ENCODE measurements at regions not wholly inside any gene's neighbourhood (a gene's known extent, or its start where the extent isn't known, plus 50 kb on each side); places are given as distances from the start of the nearest gene placed in this dataset.
"Not testable (repeated sequence)": the region's sequence is repeated elsewhere in the genome, so short reads cannot be mapped to it uniquely, and the experiment has no call there.

- not testable (repeated sequence) for DNase-seq (ENCODE audit: low spot score); H3K4me1 Mint-ChIP-seq (ENCODE audit: low read depth); H3K4me3 Mint-ChIP-seq; H3K9me3 Mint-ChIP-seq; H3K36me3 Mint-ChIP-seq (ENCODE audit: low read depth); H3K27ac Mint-ChIP-seq; H3K27me3 Mint-ChIP-seq (ENCODE audit: low read depth)
Measured at GRCh38 chr5:34193804-34194203, 150.8 kb upstream of the C1QTNF3 start.

- H3K36me3 Mint-ChIP-seq (ENCODE audit: low read depth); DNase-seq (ENCODE audit: low spot score); H3K4me1 Mint-ChIP-seq (ENCODE audit: low read depth); H3K4me3 Mint-ChIP-seq; H3K27ac Mint-ChIP-seq; H3K9me3 Mint-ChIP-seq; H3K27me3 Mint-ChIP-seq (ENCODE audit: low read depth): not testable (repeated sequence)
Measured at GRCh38 chr5:34196091-34196490, 153.1 kb upstream of the C1QTNF3 start.

- H3K9me3 Mint-ChIP-seq; H3K27ac Mint-ChIP-seq; H3K4me3 Mint-ChIP-seq; DNase-seq (ENCODE audit: low spot score); H3K36me3 Mint-ChIP-seq (ENCODE audit: low read depth); H3K4me1 Mint-ChIP-seq (ENCODE audit: low read depth); H3K27me3 Mint-ChIP-seq (ENCODE audit: low read depth): not testable (repeated sequence)
Measured at GRCh38 chr5:34205347-34205746, 162.3 kb upstream of the C1QTNF3 start.

- not testable (repeated sequence) for H3K9me3 Mint-ChIP-seq; H3K27me3 Mint-ChIP-seq (ENCODE audit: low read depth); H3K36me3 Mint-ChIP-seq (ENCODE audit: low read depth); DNase-seq (ENCODE audit: low spot score); H3K4me1 Mint-ChIP-seq (ENCODE audit: low read depth); H3K4me3 Mint-ChIP-seq; H3K27ac Mint-ChIP-seq
Measured at GRCh38 chr5:34217386-34217785, 174.4 kb upstream of the C1QTNF3 start.

GRCh38 chr5:34221329-34222073, 178.5 kb upstream of the C1QTNF3 start:
- H3K36me3 Mint-ChIP-seq (ENCODE audit: low read depth); DNase-seq (ENCODE audit: low spot score); H3K27ac Mint-ChIP-seq; H3K27me3 Mint-ChIP-seq (ENCODE audit: low read depth); H3K4me3 Mint-ChIP-seq; H3K4me1 Mint-ChIP-seq (ENCODE audit: low read depth): not testable (repeated sequence)
- H3K9me3 Mint-ChIP-seq, result peaks cover 11% of the 10 kb centered on the region

GRCh38 chr5:34223158-34223557, 180.1 kb upstream of the C1QTNF3 start:
- H3K4me3 Mint-ChIP-seq; H3K4me1 Mint-ChIP-seq (ENCODE audit: low read depth); DNase-seq (ENCODE audit: low spot score); H3K27ac Mint-ChIP-seq; H3K36me3 Mint-ChIP-seq (ENCODE audit: low read depth); H3K27me3 Mint-ChIP-seq (ENCODE audit: low read depth): not testable (repeated sequence)
- peaks cover 11% of the 10 kb centered on the region for H3K9me3 Mint-ChIP-seq

GRCh38 chr5:34230402-34230801, 187.4 kb upstream of the C1QTNF3 start:
- H3K27ac Mint-ChIP-seq; H3K4me1 Mint-ChIP-seq (ENCODE audit: low read depth); H3K9me3 Mint-ChIP-seq; DNase-seq (ENCODE audit: low spot score); H3K36me3 Mint-ChIP-seq (ENCODE audit: low read depth); H3K27me3 Mint-ChIP-seq (ENCODE audit: low read depth); H3K4me3 Mint-ChIP-seq: not testable (repeated sequence)

GRCh38 chr5:34243802-34244201, 200.8 kb upstream of the C1QTNF3 start:
- peak overlapping the region; percentile 89 for H3K27ac Mint-ChIP-seq

GRCh38 chr5:34244281-34245031, 201.4 kb upstream of the C1QTNF3 start:
- H3K36me3 Mint-ChIP-seq (ENCODE audit: low read depth); H3K27me3 Mint-ChIP-seq (ENCODE audit: low read depth); H3K9me3 Mint-ChIP-seq: not testable (repeated sequence)
- DNase-seq (ENCODE audit: low spot score), result peak; percentile 81
- Mint-ChIP-seq H3K4me1 (ENCODE audit: low read depth) (peaks cover 11% of the 10 kb centered on the region), H3K27ac (peak overlapping the region; percentile 89), H3K4me3 (peak overlapping the region; percentile 85)

More at GRCh38 chr5:34243802-34244201, 200.8 kb upstream of the C1QTNF3 start:
- H3K27me3 Mint-ChIP-seq (ENCODE audit: low read depth); DNase-seq (ENCODE audit: low spot score); H3K9me3 Mint-ChIP-seq; H3K36me3 Mint-ChIP-seq (ENCODE audit: low read depth): not testable (repeated sequence)
- peak overlapping the region; percentile 85 for H3K4me3 Mint-ChIP-seq
- peaks cover 11% of the 10 kb centered on the region for H3K4me1 Mint-ChIP-seq (ENCODE audit: low read depth)

GRCh38 chr5:34245032-34245394, 202.0 kb upstream of the C1QTNF3 start:
- not testable (repeated sequence) for H3K27ac Mint-ChIP-seq; H3K36me3 Mint-ChIP-seq (ENCODE audit: low read depth); H3K9me3 Mint-ChIP-seq; H3K4me1 Mint-ChIP-seq (ENCODE audit: low read depth); H3K4me3 Mint-ChIP-seq; DNase-seq (ENCODE audit: low spot score); H3K27me3 Mint-ChIP-seq (ENCODE audit: low read depth)

GRCh38 chr5:34245813-34246212, 202.8 kb upstream of the C1QTNF3 start:
- H3K27me3 Mint-ChIP-seq (ENCODE audit: low read depth); H3K9me3 Mint-ChIP-seq; DNase-seq (ENCODE audit: low spot score); H3K4me1 Mint-ChIP-seq (ENCODE audit: low read depth); H3K36me3 Mint-ChIP-seq (ENCODE audit: low read depth): not testable (repeated sequence)
- peak overlapping the region; percentile 77 for H3K4me3 Mint-ChIP-seq
- H3K27ac Mint-ChIP-seq, result peak overlapping the region; percentile 78

GRCh38 chr5:34258598-34258997, 215.6 kb upstream of the C1QTNF3 start:
- H3K27me3 Mint-ChIP-seq (ENCODE audit: low read depth); H3K36me3 Mint-ChIP-seq (ENCODE audit: low read depth); H3K4me3 Mint-ChIP-seq; H3K4me1 Mint-ChIP-seq (ENCODE audit: low read depth); H3K27ac Mint-ChIP-seq; H3K9me3 Mint-ChIP-seq; DNase-seq (ENCODE audit: low spot score): not testable (repeated sequence)

- H3K4me1 Mint-ChIP-seq (ENCODE audit: low read depth); H3K27ac Mint-ChIP-seq; H3K9me3 Mint-ChIP-seq; H3K4me3 Mint-ChIP-seq; H3K27me3 Mint-ChIP-seq (ENCODE audit: low read depth); H3K36me3 Mint-ChIP-seq (ENCODE audit: low read depth); DNase-seq (ENCODE audit: low spot score): not testable (repeated sequence)
Measured at GRCh38 chr5:34261020-34261419, 218.0 kb upstream of the C1QTNF3 start.

- H3K27me3 Mint-ChIP-seq (ENCODE audit: low read depth); H3K4me3 Mint-ChIP-seq; H3K9me3 Mint-ChIP-seq; H3K27ac Mint-ChIP-seq; DNase-seq (ENCODE audit: low spot score); H3K36me3 Mint-ChIP-seq (ENCODE audit: low read depth); H3K4me1 Mint-ChIP-seq (ENCODE audit: low read depth): not testable (repeated sequence)
Measured at GRCh38 chr5:34266151-34266550, 223.1 kb upstream of the C1QTNF3 start.

GRCh38 chr5:34296759-34297158, 253.7 kb upstream of the C1QTNF3 start:
- H3K4me1 Mint-ChIP-seq (ENCODE audit: low read depth); DNase-seq (ENCODE audit: low spot score); H3K27ac Mint-ChIP-seq; H3K27me3 Mint-ChIP-seq (ENCODE audit: low read depth); H3K9me3 Mint-ChIP-seq; H3K4me3 Mint-ChIP-seq; H3K36me3 Mint-ChIP-seq (ENCODE audit: low read depth): not testable (repeated sequence)

All from T-helper 2 cell treated with Interferon-gamma antibody and Interleukin-4, amounts not matched to agents 5 μg/mL and 100 μg/mL, for 36 hours (primary cell).